ENCODE measurements at regions not wholly inside any gene's neighbourhood (a gene's known extent, or its start where the extent isn't known, plus 50 kb on each side); places are given as distances from the start of the nearest gene placed in this dataset.
"Not testable (repeated sequence)": the region's sequence is repeated elsewhere in the genome, so short reads cannot be mapped to it uniquely, and the experiment has no call there.

GRCh38 chr5:34329201-34329600 lies 286.2 kb upstream of the C1QTNF3 start:
- DNase-seq (ENCODE audit: low spot score): not testable (repeated sequence)

DNA sequence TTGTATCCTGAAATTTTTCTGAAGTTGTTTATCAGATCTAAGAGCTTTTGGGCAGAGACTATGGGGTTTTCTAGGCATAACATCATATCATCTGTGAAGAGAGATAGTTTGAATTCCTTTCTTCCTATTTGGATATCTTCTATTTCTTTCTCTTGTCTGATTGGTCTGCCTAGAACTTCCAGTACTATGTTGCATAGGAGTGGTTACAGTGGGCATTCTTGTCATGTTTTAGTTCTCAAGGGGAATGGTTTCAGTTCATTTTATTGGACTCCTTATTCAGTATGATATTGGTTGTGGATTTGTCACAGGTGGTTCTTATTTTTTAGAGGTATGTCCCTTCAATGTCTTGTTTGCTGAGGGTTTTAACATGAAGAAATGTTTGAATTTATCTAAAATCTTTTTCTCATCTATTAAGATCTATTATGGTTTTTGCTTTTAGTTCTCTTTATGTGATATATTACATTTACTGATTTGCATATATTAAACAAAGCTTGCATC lies 286.6 kb upstream of the C1QTNF3 start:
- not testable (repeated sequence) for DNase-seq (ENCODE audit: low spot score)

DNA sequence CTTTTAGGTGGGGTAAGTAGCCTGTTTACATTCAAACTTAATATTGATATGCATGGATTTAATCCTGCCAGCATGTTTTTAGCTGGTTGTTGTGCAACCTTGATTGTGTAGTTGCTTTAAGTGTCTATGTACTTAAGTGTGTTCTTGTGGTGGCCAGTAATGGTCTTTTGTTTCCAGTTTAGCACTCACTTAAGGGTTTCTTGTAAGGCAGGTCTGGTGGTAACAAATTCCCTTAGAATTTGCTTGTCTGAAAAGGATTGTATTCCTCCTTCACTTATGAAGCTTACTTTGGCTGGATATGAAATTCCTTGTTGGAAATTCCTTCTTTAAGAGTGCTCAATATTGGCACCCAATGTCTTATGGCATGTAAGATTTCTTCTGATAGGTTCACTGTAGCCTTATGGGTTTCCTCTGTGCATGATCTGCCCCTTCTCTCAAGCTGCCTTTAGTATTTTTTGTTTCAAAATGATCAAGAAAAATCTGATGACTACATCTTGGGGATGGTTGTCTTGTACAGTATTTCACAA lies 289.0 kb upstream of the C1QTNF3 start:
- not testable (repeated sequence) for DNase-seq (ENCODE audit: low spot score)

DNA sequence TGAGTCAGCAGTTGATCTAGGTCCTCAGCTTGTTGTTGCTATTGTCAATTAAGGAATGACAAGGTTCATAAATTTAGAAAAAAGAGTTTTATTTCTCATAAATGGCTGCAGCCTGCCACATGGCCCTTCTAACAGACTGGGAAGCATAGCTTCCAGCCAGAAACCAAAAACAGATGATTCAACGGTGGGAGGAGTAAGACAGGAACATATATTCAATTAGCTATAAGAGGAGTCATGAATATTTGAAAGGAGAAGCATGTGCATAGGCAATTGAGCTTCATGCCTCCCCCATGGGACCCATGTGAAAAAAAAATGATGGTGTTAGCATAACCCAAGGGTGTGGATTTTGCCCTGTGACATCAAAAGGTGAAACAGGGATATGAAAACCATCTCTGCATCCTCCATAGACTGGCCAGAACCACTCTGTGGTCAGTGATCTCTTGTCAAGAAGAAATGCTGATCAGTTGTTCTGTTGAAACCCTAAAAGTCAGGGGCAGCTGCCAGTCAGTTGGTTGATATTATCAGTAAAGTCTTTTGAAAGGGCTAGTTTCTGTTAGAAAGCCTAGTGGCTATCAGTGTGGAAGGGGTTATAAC lies 296.5 kb upstream of the C1QTNF3 start:
- not testable (repeated sequence) for DNase-seq (ENCODE audit: low spot score)

DNA sequence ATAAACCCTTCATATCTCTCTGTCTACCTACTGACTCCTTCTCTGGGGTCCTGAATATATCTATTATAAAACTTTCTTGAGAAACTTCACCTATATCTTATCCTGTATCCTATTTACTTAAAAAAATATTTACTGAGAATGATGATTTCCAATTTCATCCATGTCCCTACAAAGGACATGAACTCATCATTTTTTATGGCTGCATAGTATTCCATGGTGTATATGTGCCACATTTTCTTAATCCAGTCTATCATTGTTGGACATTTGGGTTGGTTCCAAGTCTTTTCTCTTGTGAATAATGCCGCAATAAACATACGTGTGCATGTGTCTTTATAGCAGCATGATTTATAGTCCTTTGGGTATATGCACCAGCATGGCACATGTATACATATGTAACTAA lies 301.7 kb upstream of the RAI14 start:
- DNase-seq (ENCODE audit: low spot score): not testable (repeated sequence)

DNA sequence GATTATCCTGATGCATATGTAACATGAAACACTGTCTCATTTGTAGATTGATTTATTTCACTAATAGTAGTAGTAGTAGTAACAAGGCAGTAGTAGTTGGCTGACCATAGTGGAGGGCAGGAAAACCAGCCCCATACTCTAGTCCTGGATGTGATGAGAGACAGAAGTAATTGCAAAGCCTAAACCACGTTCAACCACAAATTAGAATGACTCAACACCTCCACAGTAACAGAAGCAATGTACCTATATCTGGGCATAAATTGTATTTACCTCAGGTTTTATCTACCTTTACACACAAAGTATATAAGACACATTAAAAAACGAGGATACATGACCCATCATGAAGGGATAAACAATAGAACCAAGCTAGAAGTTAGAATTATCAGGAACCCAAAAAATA lies 284.7 kb upstream of the RAI14 start:
- not testable (repeated sequence) for DNase-seq (ENCODE audit: low spot score)

DNA sequence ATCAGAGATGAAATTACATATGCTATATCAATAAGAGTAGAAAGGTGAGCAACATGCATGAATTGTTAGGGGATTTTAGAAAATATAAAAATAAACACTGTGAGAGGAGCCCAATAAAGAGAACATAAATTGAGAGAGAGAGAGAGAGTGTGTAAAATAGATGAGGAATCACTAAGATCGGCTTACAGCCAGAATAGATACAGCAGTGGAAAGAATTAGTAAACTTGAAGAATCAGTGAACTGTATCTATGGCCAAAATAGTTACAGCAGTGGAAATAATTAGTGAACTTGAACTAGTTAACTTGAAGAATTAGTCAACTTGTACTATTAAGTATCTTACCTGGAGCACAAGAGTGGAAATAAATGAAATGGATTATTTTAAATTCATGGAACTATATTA lies 284.3 kb upstream of the RAI14 start:
- DNase-seq (ENCODE audit: low spot score): not testable (repeated sequence)

GRCh38 chr5:34372739-34373138 lies 283.4 kb upstream of the RAI14 start:
- peak; percentile 1 for DNase-seq (ENCODE audit: low spot score)

DNA sequence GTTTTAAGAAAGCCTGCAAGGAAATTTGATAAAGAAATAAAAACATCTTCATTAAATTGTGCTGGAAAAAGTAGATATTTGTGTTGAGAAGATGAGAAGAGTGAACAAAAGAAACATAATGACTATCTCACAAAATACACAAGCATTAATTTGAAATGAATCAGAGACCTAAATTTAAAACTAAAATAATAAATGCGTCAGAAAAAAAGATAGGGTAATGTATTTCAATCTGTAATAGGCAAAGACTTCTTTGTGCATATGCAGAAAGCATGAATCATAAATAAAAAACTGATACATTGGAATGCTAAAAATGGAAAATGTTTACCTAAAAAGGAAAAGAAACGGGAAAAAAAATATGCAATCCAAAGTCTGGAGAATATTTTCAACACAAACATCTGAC lies 278.5 kb upstream of the RAI14 start:
- not testable (repeated sequence) for DNase-seq (ENCODE audit: low spot score)

DNA sequence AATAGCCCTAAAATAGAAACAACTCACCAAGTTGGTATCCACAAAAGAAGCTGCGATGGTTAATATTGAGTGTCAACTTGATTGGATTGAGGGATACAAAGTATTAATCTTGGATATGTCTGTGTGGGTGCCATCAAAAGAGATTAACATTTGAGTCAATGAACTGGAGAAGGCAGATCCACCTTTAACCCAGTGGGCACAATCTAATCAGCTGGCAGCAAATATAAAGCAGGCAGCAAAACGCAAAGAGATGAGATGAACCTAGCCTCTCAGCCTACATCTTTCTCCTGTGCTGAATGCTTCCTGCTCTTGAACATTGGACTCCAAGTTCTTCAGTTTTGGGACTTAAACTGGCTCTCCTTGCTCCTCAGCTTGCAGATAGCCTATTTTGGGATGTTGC lies 277.6 kb upstream of the RAI14 start:
- not testable (repeated sequence) for DNase-seq (ENCODE audit: low spot score)

GRCh38 chr5:34388754-34389153 lies 267.4 kb upstream of the RAI14 start:
- DNase-seq (ENCODE audit: low spot score): not testable (repeated sequence)

GRCh38 chr5:34409373-34409772 lies 246.8 kb upstream of the RAI14 start:
- DNase-seq (ENCODE audit: low spot score): no peak

DNA sequence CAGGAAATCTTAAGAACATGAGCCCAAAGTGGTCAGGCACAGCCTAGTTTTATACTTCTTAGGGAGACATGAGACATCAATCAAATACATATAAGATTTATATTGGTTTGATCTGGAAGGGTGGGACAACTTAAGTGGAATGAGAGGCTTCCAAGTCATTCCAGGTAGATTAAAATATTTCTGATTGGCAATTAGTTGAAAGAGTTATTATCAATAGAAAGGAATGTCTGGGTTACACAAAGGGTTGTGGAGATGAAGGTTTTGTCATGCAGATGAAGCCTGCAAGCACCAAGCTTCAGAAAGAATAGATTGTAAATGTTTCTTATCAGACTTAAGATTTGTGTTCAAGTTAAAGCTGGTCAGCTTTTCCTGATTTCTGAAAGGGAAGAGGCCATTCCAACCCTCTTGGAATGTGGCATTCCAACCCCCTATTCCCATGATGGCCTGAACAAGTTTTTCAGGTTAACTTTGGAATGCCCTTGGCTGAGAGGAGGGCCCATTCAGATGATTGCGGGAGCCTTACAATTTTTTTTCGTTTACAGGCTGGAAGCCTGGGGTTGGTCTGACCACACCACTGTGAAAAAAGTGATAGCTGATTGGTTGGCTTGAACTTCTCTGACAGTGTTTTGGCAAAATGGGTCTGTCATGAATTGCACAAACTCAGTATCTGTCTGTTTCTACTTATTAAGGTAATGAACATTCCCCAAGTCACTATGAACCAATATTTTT lies 245.6 kb upstream of the RAI14 start:
- DNase-seq (ENCODE audit: low spot score): no peak

GRCh38 chr5:34411470-34412346 lies 244.4 kb upstream of the RAI14 start:
- DNase-seq (ENCODE audit: low spot score): no peak

DNA sequence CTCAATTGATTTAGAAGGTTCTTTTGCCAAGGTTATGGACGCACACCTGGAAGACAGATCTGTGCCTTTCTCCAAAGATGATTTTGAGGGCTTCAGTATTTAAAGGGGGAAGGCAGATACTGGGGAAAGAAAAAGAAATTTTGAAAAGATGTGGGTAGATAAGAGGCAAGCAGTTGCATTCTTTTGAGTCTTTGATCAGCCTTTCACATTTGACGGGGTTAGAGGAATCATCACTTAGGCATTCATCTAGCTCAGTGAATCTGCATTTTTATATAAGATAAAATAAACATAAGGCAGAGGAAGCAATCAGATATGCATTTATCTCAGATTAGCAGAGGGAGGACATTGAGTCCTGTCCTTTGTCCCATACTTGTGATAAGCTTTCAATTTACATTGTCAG lies 243.4 kb upstream of the RAI14 start:
- no peak for DNase-seq (ENCODE audit: low spot score)

DNA sequence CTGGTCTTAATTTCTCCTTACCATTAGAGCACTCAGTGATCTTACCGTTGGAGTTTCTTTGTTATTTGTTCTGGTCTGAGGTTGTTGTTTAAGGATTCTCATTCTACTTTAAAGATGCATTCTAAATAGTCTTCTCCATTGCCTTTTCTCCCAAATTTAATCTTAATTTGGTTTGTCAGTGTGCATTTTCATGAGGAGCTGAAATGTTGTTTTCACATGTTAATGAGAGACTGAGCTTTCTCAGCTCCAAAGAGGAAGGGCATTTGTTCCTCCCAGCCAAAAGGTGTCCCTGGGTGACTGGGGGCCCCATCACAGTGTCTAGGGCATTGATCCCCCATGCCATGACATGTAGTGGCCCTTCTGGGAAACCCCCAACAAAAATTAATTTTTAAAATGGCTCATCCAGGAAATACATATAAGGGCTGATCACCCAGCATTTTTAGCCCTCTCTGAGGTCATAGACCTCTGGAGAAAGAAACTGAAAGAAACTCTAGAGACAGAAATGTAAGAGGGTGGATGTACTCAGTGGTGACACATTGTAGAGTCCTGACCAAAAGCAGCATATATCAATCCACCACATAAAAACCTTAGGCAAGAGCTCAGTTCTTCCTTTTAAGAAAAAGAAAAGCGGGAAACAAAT lies 240.4 kb upstream of the RAI14 start:
- no peak for DNase-seq (ENCODE audit: low spot score)

- DNase-seq (ENCODE audit: low spot score): no peak
These were observed 239.6 kb upstream of the RAI14 start for GRCh38 chr5:34416501-34417008.

- DNase-seq (ENCODE audit: low spot score): not testable (repeated sequence)
These were observed 235.9 kb upstream of the RAI14 start for GRCh38 chr5:34420191-34420590.

DNA sequence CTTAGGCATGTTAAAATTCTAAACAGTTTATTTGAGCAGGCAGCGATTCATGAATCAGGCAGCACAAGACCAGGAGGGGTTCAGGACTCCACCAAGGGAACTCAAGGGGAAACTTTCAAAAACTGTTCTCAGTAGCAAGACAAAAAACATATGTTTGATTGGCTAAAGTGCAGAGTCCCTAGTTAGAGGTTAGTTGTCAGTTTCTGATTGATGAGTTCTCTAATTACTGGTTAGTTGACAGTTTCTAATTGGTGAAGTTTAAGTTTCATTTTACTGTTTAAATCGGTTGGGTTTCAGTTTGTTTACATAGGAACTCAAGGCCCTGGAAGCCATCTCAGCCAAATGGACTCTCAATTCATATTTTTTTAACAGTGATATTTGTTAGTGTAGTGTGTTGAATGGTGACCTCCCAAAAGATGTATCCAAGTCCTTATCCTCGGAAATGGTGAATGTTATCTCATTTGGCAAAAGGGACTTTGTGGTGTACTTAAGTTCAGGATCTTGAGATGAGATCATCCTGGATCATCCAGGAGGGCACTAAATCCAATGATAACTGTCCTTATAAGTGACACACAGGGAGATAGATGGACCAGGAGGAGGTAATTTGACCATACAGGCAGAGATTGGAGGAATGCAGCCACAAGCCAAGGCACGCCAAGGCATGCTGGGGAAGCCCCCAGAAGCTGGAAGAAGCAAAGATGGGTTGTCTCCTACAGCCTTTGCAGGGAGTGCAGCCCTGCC lies 219.2 kb upstream of the RAI14 start:
- DNase-seq (ENCODE audit: low spot score): no peak

DNA sequence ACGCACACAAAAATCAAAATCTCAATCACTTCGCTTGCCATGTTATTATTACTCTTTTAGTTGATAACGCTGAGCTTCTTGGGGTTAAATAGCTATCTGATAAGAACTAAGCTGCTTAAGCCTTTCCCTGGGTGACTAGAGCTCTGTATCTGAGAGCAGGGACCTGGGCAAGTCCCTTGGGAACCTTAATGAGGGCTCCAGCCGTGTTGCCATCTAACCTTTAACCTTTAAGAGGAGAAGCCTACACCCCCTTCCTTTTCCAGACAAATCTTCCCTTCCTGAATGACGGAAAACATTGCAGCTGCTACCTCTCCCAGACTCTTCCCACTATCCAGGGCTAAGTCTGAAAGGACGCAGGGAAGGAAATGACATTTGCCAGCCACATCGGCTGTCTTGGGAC lies 216.5 kb upstream of the RAI14 start:
- DNase-seq (ENCODE audit: low spot score): no peak

DNA sequence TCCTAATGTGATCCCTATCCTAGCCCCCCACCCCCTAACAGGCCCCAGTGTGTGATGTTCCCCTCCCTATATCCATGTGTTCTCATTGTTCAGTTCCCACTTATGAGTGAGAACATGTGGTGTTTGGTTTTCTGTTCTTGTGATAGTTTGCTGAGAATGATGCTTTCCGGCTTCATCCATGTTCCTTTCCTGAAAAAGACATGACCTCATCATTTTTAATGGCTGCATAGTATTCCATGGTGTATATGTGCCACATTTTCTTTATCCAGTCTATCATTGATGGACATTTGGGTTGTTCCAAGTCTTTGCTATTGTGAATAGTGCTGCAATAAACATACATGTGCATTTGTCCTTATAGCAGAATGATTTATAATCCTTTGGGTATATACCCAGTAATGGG lies 214.4 kb upstream of the RAI14 start:
- DNase-seq (ENCODE audit: low spot score): not testable (repeated sequence)
